ENCODE measurements at regions not wholly inside any gene's neighbourhood (a gene's known extent, or its start where the extent isn't known, plus 50 kb on each side); places are given as distances from the start of the nearest gene placed in this dataset.
A peak's percentile ranks its signal among the peaks of the same experiment; 100 is the strongest.

DNA sequence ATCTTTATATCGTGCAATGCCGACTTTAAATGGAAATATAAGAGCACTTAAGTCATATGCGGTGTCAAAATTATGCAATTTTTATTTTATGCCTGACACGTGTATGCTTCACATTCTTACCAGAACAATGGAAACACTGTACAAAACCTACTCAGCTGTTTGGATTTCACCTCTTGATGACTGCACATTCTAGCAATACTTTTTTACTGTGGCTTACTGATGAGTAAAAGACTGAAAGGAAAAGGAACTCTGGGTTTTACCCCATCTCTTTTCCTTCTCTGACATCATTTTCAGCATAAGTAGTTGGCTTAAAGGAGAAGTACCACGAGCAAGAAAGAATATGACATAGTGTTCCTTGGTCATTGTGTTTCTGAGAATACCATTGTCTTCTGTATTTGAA lies 142.8 kb downstream of the POLR2M start:
- H3K27me3 ChIP-seq (ENCODE audit: insufficient read depth, low read depth), result no peaks in the 10 kb centered on the region

DNA sequence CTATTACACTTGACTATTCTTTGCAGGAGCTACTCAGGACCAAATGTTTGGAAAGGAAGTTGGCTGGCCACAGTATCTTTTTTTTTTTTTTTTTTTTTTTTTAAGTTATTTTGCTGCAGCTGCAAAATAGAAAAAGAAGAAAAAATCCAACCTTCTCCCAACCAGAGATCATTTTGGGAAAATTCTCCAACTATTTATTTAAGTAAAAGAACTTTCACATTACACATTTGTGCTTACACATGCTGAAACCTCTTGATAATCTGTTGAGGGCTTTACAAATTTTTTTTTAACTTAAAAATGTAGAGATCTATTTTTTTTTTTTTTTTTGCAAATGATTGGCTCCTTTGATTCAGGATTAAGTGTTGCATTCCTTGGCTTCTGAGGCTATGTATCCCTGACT lies 148.0 kb downstream of the POLR2M start:
- TF ChIP-seq, protein P1, sequence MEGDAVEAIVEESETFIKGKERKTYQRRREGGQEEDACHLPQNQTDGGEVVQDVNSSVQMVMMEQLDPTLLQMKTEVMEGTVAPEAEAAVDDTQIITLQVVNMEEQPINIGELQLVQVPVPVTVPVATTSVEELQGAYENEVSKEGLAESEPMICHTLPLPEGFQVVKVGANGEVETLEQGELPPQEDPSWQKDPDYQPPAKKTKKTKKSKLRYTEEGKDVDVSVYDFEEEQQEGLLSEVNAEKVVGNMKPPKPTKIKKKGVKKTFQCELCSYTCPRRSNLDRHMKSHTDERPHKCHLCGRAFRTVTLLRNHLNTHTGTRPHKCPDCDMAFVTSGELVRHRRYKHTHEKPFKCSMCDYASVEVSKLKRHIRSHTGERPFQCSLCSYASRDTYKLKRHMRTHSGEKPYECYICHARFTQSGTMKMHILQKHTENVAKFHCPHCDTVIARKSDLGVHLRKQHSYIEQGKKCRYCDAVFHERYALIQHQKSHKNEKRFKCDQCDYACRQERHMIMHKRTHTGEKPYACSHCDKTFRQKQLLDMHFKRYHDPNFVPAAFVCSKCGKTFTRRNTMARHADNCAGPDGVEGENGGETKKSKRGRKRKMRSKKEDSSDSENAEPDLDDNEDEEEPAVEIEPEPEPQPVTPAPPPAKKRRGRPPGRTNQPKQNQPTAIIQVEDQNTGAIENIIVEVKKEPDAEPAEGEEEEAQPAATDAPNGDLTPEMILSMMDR (conservative IDR thresholded peaks at IDR 0.05; ENCODE audit: low read depth, low read length), result no peak
- Histone ChIP-seq H3K27me3 (ENCODE audit: insufficient read depth, low read depth) (no peaks in the 10 kb centered on the region), H3K9ac (no peak overlapping the region), H3K36me3 (ENCODE audit: insufficient read depth) (no peaks in the 10 kb centered on the region), H3K4me1 (ENCODE audit: low read depth, poor library complexity, severe bottlenecking) (peaks cover 17% of the 10 kb centered on the region), H4K20me1 (ENCODE audit: insufficient read depth) (no peaks in the 10 kb centered on the region), H3K27ac (no peak overlapping the region), H3K4me2 (no peak overlapping the region), H2AFZ (ENCODE audit: low read depth) (no peak overlapping the region), H3K4me3 (IDR thresholded peaks at IDR 0.05; ENCODE audit: insufficient read depth, low read depth, low read length) (no peak overlapping the region), H3K79me2 (ENCODE audit: insufficient read depth, low read depth) (no peaks in the 10 kb centered on the region)

More for the DNA sequence above, 142.8 kb downstream of the POLR2M start:
- H3K4me2 ChIP-seq, result no peak overlapping the region
- H2AFZ ChIP-seq (ENCODE audit: low read depth), result no peak overlapping the region
- no peak overlapping the region for H3K9ac ChIP-seq
- H3K27ac ChIP-seq, result no peak overlapping the region
- no peaks in the 10 kb centered on the region for H3K36me3 ChIP-seq (ENCODE audit: insufficient read depth)
- no peak overlapping the region for H3K4me3 ChIP-seq (IDR thresholded peaks at IDR 0.05; ENCODE audit: insufficient read depth, low read depth, low read length)
- H3K4me1 ChIP-seq (ENCODE audit: low read depth, poor library complexity, severe bottlenecking), result no peaks in the 10 kb centered on the region
- TF ChIP-seq, protein P1 (conservative IDR thresholded peaks at IDR 0.05; ENCODE audit: low read depth, low read length), result no peak
- H3K79me2 ChIP-seq (ENCODE audit: insufficient read depth, low read depth), result no peaks in the 10 kb centered on the region
- no peaks in the 10 kb centered on the region for H4K20me1 ChIP-seq (ENCODE audit: insufficient read depth)

DNA sequence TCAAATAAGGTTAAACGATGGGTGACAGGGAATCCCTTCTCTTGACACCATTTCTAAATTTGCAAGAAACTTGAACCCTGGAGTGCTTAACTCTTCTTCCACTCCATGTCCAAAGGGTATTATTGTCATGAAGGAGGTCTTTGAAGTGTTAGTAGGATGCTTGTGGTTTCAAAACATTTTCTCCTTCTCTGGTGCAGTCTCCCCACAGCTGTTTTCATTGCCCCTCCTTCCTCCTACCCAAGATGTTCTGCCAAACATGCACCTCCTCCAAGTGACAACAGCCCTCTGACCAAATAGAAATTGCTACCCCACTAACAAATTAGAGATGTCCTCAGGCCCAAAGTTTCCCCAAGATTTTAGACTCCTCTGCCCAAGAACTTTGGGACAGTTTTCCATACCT lies 151.4 kb downstream of the POLR2M start:
- Histone ChIP-seq H3K27me3 (ENCODE audit: insufficient read depth, low read depth) (no peaks in the 10 kb centered on the region), H3K4me2 (peak overlapping the region; percentile 0; the same call in 1 of the 2 replicates), H3K4me1 (ENCODE audit: low read depth, poor library complexity, severe bottlenecking) (peaks cover 29% of the 10 kb centered on the region), H2AFZ (ENCODE audit: low read depth) (no peak overlapping the region), H3K27ac (no peak overlapping the region), H3K9ac (no peak overlapping the region), H3K79me2 (ENCODE audit: insufficient read depth, low read depth) (no peaks in the 10 kb centered on the region), H4K20me1 (ENCODE audit: insufficient read depth) (no peaks in the 10 kb centered on the region), H3K4me3 (IDR thresholded peaks at IDR 0.05; ENCODE audit: insufficient read depth, low read depth, low read length) (no peak overlapping the region), H3K36me3 (ENCODE audit: insufficient read depth) (no peaks in the 10 kb centered on the region)
- TF ChIP-seq, protein P1 (conservative IDR thresholded peaks at IDR 0.05; ENCODE audit: low read depth, low read length), result no peak

DNA sequence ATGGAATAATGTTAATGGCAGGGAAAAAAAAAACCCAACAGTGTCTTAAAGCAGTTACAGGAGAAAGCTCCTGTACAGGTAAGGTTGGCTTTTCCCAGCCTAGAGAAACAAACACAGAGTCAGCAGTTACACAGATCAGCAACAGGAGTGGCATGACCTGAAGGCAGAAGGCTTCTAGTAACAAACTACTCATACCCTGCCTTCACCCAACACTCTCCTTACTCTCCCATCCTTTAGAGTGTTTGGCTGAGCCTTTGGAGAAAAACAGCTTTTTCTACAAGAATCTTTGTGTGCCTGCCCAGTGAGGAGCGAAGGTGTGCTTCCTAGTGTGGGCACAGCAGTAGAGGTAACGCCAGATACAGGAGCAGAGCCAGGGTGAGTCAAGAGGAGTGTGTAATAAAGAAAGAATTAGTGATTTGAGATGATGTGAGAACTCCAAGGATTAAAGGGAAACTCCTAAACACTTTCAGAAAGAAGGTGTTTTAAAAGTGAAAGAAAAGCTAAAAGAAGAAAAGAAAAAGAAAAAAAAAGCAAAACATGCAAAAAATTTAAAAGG lies 152.7 kb downstream of the POLR2M start:
- Histone ChIP-seq H3K4me1 (ENCODE audit: low read depth, poor library complexity, severe bottlenecking) (peaks cover 29% of the 10 kb centered on the region), H4K20me1 (ENCODE audit: insufficient read depth) (no peaks in the 10 kb centered on the region), H3K27me3 (ENCODE audit: insufficient read depth, low read depth) (no peaks in the 10 kb centered on the region), H3K36me3 (ENCODE audit: insufficient read depth) (no peaks in the 10 kb centered on the region), H3K79me2 (ENCODE audit: insufficient read depth, low read depth) (no peaks in the 10 kb centered on the region), H3K4me2 (no peak overlapping the region), H3K4me3 (IDR thresholded peaks at IDR 0.05; ENCODE audit: insufficient read depth, low read depth, low read length) (no peak overlapping the region), H3K9ac (no peak overlapping the region), H3K27ac (no peak overlapping the region), H2AFZ (ENCODE audit: low read depth) (no peak overlapping the region)
- TF ChIP-seq, protein P1 (conservative IDR thresholded peaks at IDR 0.05; ENCODE audit: low read depth, low read length), result no peak
